ENCODE measurements at regions not wholly inside any gene's neighbourhood (a gene's known extent, or its start where the extent isn't known, plus 50 kb on each side); places are given as distances from the start of the nearest gene placed in this dataset.
A peak's percentile ranks its signal among the peaks of the same experiment; 100 is the strongest.
"Not testable (repeated sequence)": the region's sequence is repeated elsewhere in the genome, so short reads cannot be mapped to it uniquely, and the experiment has no call there.

DNA sequence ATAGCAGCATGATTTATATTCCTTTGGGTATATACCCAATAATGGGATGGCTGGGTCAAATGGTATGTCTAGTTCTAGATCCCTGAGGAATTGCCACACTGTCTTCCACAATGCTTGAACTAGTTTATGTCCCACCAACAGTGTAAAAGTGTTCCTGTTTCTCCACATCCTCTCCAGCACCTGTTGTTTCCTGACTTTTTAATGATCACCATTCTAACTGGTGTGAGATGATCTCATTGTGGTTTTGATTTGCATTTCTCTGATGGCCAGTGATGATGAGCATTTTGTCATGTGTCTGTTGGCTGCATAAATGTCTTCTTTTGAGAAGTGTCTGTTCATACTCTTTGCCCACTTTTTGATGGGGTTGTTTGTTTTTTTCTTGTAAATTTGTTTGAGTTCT is 54.0 kb upstream of the GPR89A start:
- H3K27me3 ChIP-seq (ENCODE audit: low read depth); DNase-seq (ENCODE audit: low spot score in 2 of 2); H3K4me3 ChIP-seq; H3K36me3 ChIP-seq (replicated peaks); H3K9me3 ChIP-seq; H3K4me1 ChIP-seq; in situ Hi-C loops (cut with MboI; ENCODE audit: low sequenced_read_pairs): not testable (repeated sequence)

DNA sequence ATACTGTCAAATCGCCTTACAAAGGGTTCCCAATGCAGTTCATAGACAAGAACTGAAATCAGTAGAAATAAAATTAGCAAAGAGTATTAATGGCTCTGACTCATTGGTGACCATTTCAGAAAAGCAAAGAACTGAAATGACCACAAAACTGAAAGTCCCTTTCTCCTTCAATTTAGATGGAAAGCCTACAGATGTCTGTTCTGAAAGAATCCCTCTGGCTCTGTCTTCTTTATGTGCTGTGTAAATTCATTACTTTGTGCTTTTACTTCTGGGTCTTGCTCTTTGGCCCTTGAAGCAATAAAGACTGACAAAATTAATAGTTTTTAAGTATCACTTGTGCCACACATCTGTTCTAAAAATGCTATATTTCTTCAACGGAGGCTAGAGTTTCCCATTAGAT is 62.7 kb upstream of the GPR89A start:
- in situ Hi-C loops (cut with MboI; ENCODE audit: low sequenced_read_pairs): no loop called here
- H3K4me3 ChIP-seq: no peak overlapping the region
- no peak for DNase-seq (ENCODE audit: low spot score in 2 of 2)

DNA sequence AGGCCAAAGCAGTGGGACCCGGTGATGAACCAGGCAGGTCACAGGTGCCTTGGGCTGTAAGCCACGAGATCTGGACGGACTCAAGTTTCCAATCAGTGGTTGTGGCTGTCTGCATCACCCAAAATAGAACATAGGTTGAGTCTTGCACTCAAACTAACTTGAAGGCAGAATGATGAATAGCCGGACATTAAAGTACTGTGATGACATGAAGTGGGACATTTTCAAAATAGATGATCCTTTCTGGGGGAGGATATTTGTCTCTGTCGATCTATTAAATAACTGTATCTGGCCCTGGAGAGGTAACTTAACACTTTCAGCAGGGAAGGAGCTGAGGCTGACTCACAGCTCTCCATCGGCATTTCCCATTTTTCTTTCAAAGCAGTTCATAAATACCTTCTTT is 66.1 kb upstream of the GPR89A start:
- H3K4me3 ChIP-seq; in situ Hi-C loops (cut with MboI; ENCODE audit: low sequenced_read_pairs); H3K9me3 ChIP-seq; H3K36me3 ChIP-seq (replicated peaks); H3K27me3 ChIP-seq (ENCODE audit: low read depth); DNase-seq (ENCODE audit: low spot score in 2 of 2); H3K4me1 ChIP-seq: not testable (repeated sequence)

More for the DNA sequence above, 62.7 kb upstream of the GPR89A start:
- Histone ChIP-seq H3K27me3 (ENCODE audit: low read depth) (0 out of 2 replicates have a peak, but pooled peaks cover 4% of the 10 kb centered on the region), H3K4me1 (no peaks in the 10 kb centered on the region), H3K36me3 (replicated peaks) (no peaks in the 10 kb centered on the region), H3K9me3 (no peaks in the 10 kb centered on the region)

DNA sequence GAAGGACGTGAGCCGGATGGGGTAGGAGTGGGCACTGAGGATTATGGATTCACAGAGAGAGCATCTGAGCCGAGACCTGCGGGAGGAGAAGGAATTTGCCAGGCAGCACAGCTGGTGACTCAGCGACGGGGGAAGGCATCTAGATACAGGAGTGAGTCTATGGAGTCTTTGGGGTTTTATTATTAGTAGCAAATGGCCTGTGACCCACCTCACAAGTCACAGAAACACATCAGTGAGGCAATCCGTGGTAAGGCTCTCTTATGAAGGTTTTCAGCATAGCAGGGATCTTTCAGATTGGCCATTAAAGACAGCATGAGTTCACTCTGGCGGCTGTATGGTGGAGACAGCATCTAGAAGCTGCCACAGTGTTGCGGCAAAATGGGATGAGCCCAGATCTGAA is 66.5 kb upstream of the GPR89A start:
- not testable (repeated sequence) for H3K9me3 ChIP-seq
- DNase-seq (ENCODE audit: low spot score in 2 of 2): peak in 1 of 2 experiments; percentile 23

DNA sequence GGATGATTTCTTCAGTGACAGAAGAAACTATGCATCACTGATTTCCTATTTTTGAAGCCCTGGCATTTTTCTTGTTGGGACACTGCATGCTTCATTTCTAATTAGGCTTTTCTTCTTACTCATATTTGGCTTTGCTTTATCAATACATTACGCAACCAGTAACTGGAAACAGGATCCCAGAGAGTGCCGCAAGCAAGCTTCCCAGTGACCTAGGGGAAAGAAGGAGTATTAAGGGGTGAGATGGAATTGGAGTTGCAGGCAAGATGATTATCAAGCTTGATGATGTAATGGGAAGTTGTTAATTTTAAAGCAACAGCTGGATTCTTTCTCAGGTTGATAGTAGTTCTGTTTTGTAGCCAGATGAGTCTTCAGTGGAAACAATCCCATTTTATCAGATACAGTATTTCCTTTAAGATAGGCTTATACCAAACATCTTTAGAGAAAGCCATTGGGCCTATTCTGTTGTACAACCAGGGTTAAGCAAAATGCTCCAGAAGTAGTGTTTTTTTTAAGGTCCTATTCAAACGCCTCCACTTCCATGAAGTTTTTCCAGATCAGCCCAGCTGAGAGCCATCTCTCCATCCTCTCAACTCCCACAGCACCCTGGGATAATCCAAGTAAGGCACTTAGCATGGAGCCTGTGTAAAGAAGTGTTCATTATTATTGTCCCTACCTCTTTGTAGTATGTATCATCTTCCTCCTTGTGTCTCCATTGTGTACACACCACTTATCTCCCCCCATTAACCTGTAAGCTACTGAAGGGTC is 69.5 kb upstream of the GPR89A start:
- H3K27me3 ChIP-seq (ENCODE audit: low read depth); DNase-seq (ENCODE audit: low spot score in 2 of 2); H3K9me3 ChIP-seq; H3K4me1 ChIP-seq; H3K4me3 ChIP-seq; H3K36me3 ChIP-seq (replicated peaks); in situ Hi-C loops (cut with MboI; ENCODE audit: low sequenced_read_pairs): not testable (repeated sequence)

More for the DNA sequence above, 66.5 kb upstream of the GPR89A start:
- H3K4me3 ChIP-seq; H3K27me3 ChIP-seq (ENCODE audit: low read depth); H3K36me3 ChIP-seq (replicated peaks); H3K4me1 ChIP-seq; in situ Hi-C loops (cut with MboI; ENCODE audit: low sequenced_read_pairs): not testable (repeated sequence)

DNA sequence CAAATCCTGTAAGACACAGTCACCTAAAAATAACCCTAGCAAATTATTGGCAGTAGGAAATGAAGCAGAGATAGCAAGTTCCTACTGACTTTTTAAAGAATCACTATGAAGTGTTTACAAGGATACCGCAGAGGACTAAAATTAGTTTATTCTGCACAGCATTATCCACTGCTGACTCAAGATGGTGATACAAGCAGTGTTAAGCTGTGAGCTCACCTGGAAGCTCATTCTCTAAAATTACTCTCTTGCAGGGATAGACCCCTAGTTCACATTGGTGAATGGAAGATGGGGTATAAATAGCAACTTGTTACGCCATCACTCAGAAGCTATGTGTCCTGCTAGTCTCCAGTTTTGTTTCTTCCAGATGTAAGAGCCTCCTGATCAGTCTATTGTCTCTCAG is 70.8 kb upstream of the GPR89A start:
- in situ Hi-C loops (cut with MboI; ENCODE audit: low sequenced_read_pairs); H3K9me3 ChIP-seq; H3K4me3 ChIP-seq; DNase-seq (ENCODE audit: low spot score in 2 of 2); H3K27me3 ChIP-seq (ENCODE audit: low read depth); H3K4me1 ChIP-seq; H3K36me3 ChIP-seq (replicated peaks): not testable (repeated sequence)

DNA sequence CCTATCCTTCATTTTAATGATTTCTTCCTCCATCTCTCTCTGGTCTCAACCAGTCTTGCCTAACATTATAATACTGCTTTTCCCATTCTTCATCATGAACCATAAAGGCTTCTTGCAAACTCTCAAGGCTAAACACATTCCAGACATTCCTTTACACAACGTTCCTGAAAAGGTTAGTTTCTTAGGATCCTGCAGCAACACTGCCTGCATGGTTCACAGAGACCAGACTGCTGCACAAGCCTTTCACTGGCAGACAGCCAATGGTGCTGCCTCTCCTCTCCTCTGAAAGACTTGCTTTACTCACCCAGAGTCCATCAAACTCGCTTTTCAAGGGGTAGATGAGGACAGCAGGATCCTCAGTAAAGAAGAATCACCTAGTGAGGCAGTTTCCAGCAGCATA is 72.3 kb upstream of the GPR89A start:
- H3K4me3 ChIP-seq; H3K36me3 ChIP-seq (replicated peaks); H3K4me1 ChIP-seq; H3K9me3 ChIP-seq; H3K27me3 ChIP-seq (ENCODE audit: low read depth); in situ Hi-C loops (cut with MboI; ENCODE audit: low sequenced_read_pairs): not testable (repeated sequence)
- DNase-seq (ENCODE audit: low spot score in 2 of 2): peak; percentile 63 to 71

DNA sequence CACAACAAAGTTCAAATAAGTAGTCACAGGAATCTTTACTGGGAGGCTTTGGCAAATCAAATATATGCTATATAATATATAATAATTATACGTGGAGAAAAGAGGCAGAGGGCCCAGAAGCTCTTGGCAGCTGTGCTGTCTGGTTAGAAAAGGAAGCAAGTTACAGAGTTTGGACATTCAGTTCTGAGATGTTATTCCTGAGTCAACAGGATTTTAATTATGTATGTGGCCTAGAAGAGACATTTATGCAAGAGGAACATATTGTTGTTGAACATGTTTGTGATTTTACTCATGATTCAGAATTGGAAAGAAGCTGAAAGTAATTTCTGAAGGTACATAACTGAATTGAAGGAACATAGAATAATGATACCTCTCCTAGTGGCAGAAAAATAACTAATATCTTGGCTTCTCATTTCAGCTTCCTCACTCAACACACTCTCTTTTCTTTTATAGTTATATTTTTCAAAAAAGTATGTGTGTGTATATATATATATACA is 79.7 kb upstream of the GPR89A start:
- H3K36me3 ChIP-seq (replicated peaks); H3K27me3 ChIP-seq (ENCODE audit: low read depth); DNase-seq (ENCODE audit: low spot score in 2 of 2); H3K9me3 ChIP-seq; in situ Hi-C loops (cut with MboI; ENCODE audit: low sequenced_read_pairs); H3K4me3 ChIP-seq; H3K4me1 ChIP-seq: not testable (repeated sequence)

DNA sequence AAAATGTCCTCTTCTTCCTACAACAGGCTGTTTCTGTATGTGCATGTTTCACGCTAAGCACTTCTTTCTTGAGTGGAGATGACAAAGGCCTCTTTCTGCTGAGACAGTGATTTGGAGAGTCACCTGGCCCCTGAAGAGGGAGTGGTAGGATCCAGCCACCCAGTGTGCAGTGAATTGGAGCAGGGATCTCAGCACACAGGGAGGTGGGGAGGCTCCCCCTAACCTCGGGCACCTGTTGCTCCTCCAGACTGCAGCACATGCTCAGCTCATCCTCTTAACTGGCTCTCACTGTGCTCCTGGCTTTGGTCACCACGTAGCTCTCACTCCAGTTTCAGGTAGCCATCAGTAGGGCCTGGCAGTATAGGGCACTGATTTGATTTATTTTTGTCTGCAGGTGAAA is 87.6 kb upstream of the GPR89A start:
- in situ Hi-C loops (cut with MboI; ENCODE audit: low sequenced_read_pairs); H3K27me3 ChIP-seq (ENCODE audit: low read depth); H3K4me3 ChIP-seq; DNase-seq (ENCODE audit: low spot score in 2 of 2); H3K36me3 ChIP-seq (replicated peaks); H3K4me1 ChIP-seq; H3K9me3 ChIP-seq: not testable (repeated sequence)

DNA sequence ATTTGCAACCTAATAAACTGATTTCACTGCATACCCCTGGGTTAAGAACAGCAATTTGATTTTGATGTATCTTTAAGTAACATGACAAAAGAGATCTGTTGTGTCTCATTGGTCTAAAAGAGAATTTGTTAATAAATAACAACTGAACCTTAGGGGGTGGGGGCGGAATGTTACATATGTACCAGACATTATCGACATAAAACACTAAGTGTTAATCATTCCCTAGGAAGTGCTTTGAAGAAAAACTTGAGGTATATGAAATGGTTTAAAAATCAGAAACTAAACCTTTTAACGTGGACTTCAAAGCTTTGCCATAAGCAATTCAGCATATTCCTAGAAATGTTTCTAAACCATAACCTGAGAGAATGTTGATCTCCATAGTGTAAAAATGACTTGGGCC is 88.5 kb upstream of the GPR89A start:
- in situ Hi-C loops (cut with MboI; ENCODE audit: low sequenced_read_pairs); DNase-seq (ENCODE audit: low spot score in 2 of 2); H3K36me3 ChIP-seq (replicated peaks); H3K4me1 ChIP-seq; H3K4me3 ChIP-seq; H3K9me3 ChIP-seq; H3K27me3 ChIP-seq (ENCODE audit: low read depth): not testable (repeated sequence)

DNA sequence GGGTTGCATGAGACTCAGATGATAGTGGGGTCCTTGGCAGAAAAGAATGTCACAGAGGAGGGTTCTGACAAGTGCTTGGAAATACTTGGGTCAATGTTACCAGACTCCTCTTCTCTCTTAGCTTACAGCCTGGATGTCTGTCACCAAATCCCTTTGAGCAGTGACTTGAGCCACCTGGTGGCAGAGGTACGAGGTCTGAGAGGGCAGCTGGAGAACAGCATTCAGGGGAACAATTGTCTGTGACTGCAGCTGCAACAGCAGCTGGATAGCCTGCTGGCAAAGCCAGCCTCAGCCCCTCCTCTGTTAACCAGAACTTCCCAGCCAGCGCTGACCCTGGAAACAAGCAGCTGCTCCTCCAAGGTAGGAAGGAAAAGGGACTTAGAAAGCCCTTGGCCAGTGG is 87.6 kb upstream of the NBPF20 start:
- H3K36me3 ChIP-seq (replicated peaks); DNase-seq (ENCODE audit: low spot score in 2 of 2); in situ Hi-C loops (cut with MboI; ENCODE audit: low sequenced_read_pairs); H3K27me3 ChIP-seq (ENCODE audit: low read depth); H3K4me1 ChIP-seq; H3K4me3 ChIP-seq; H3K9me3 ChIP-seq: not testable (repeated sequence)

DNA sequence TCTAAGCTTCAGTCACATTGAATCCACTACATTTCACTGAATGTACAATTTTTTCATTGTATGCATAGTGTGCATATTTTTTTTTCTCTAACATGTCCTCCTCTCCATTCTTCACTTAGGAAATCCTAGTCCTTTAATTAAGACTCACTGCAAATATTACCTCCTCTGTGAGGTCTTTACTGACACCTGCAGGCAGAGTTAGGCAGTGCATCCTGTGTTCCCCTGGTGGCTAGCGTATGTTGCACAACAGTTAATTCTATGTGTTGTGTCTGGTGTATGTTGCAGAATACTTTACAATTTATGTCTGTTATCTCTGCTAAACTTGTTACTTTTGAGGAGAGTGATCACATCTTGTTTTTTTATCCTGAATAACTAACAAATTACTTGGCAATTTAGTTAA is 82.7 kb upstream of the NBPF20 start:
- H3K4me1 ChIP-seq; H3K9me3 ChIP-seq; H3K36me3 ChIP-seq (replicated peaks); H3K27me3 ChIP-seq (ENCODE audit: low read depth); H3K4me3 ChIP-seq; DNase-seq (ENCODE audit: low spot score in 2 of 2); in situ Hi-C loops (cut with MboI; ENCODE audit: low sequenced_read_pairs): not testable (repeated sequence)

DNA sequence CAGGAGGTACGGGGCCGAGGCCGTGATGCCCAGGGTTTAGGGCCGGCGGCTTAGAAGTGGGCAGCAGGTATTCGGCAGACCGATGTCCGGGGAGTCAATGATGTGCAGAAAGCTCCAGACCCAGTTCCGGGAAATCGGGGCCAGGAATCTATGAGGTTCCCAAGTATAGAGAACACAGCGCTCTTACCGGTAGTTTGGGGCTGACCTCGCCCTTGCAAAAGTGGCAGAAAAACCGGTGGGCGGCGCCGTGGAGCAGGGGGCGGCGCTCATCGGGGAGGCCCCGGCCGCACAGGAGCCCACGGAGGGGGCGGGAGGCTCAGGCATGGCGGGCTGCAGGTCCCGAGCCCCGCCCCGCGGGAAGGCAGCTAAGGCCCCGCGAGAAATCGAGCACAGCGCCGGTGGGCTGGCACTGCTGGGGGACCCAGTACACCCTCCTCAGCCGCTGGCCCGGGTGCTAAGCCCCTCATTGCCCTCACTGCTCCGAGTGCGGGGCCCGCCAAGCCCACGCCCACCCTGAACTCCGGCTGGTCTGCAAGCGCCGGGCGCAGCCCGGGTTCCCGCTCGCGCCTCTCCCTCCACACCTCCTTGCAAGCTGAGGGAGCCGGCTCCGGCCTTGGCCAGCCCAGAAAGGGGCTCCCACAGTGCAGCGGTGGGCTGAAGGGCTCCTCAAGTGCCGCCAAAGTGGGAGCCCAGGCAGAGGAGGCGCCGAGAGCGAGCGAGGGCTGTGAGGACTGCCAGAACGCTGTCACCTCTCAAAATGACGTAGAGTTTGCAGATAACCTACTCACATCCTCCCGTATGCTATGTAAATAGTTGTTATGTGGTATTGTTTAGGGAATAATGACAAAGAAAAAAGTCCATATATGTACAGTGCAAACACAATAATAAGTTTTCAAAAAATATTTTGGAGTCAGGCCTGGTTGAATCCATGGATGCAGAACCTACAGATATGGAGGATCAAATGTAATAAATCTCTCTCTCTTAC is 80.6 kb upstream of the NBPF20 start:
- H3K4me1 ChIP-seq; H3K4me3 ChIP-seq; DNase-seq (ENCODE audit: low spot score in 2 of 2); H3K27me3 ChIP-seq (ENCODE audit: low read depth); H3K9me3 ChIP-seq; H3K36me3 ChIP-seq (replicated peaks); in situ Hi-C loops (cut with MboI; ENCODE audit: low sequenced_read_pairs): not testable (repeated sequence)

DNA sequence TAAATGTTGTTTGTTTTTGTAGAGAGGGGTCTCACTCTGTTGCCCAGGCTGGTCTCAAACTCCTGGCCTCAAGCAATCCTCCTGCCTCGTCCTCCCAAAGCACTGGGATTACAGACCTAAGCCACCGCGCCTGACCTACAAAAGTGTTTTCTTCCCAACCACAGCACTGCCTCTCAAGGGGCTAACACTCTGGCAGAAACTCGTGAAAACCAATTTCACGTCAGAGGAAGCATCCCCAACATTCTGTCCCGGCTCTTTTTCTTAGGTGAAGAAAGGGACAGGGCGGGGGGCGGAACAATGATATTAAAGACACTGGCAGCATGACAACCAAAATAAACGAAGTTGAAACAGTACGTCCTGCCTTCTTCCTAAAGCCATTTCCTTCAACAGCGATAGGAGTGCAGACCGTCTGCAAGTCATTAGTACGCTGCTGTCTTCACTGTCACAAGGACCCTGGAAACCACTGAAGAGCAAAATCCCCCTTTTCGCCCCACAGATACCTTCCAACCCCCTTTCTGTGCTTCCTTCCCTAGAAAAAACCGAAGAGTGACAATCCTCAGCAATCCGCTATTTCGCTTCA is 79.5 kb upstream of the NBPF20 start:
- DNase-seq (ENCODE audit: low spot score in 2 of 2); H3K36me3 ChIP-seq (replicated peaks); H3K4me1 ChIP-seq; H3K9me3 ChIP-seq; H3K27me3 ChIP-seq (ENCODE audit: low read depth); in situ Hi-C loops (cut with MboI; ENCODE audit: low sequenced_read_pairs); H3K4me3 ChIP-seq: not testable (repeated sequence)

All from HAP-1 (cell line).